ENCODE measurements at regions not wholly inside any gene's neighbourhood (a gene's known extent, or its start where the extent isn't known, plus 50 kb on each side); places are given as distances from the start of the nearest gene placed in this dataset.

DNA sequence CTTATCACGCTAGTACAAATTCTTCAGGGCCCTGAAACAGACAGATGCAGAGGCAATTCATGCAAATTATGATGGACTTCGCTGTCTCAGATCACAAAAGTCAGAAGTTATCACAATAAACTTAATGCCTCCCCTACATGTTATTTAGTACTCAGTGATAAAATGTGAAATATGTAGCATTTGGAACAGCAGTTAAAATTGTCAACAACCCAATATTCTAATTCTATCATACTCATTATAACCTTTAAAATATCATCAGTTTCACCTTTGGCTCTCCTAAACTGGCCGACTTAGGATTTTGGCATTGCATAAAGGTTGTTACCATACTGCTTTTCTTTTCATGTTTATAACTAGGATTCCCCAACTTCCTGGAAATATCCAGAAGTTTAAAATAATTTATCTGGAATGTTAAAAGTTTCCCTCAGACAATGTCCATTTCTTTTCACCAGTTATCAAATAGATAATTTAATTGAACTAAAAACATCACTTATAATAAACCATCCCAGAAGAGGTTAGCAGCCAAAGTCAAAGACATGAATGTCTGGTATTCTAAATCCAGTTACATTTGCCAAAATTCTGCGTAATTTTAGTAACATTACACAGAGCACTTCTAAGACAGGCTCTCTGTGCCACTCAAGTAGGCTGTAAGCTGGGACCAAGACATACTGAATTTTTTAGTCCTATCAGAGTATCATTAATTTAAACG lies 239.8 kb downstream of the RBM43 start:
- H3K4me1 ChIP-seq (ENCODE audit: control insufficient read depth, low read length): no peaks in the 10 kb centered on the region
- no peak overlapping the region for H3K4me2 ChIP-seq (ENCODE audit: low read length)
- no peak for TF ChIP-seq EZH2phosphoT487 (IDR thresholded peaks at IDR 0.05; ENCODE audit: borderline replicate concordance, low read length)
- TF ChIP-seq, protein P1, sequence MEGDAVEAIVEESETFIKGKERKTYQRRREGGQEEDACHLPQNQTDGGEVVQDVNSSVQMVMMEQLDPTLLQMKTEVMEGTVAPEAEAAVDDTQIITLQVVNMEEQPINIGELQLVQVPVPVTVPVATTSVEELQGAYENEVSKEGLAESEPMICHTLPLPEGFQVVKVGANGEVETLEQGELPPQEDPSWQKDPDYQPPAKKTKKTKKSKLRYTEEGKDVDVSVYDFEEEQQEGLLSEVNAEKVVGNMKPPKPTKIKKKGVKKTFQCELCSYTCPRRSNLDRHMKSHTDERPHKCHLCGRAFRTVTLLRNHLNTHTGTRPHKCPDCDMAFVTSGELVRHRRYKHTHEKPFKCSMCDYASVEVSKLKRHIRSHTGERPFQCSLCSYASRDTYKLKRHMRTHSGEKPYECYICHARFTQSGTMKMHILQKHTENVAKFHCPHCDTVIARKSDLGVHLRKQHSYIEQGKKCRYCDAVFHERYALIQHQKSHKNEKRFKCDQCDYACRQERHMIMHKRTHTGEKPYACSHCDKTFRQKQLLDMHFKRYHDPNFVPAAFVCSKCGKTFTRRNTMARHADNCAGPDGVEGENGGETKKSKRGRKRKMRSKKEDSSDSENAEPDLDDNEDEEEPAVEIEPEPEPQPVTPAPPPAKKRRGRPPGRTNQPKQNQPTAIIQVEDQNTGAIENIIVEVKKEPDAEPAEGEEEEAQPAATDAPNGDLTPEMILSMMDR (IDR thresholded peaks at IDR 0.05; ENCODE audit: low read depth, low read length, poor library complexity, severe bottlenecking): no peak
- no peak overlapping the region for H3K4me3 ChIP-seq (ENCODE audit: low read length)
- no peaks in the 10 kb centered on the region for H3K36me3 ChIP-seq (ENCODE audit: control insufficient read depth, low read length)
- H4K20me1 ChIP-seq (ENCODE audit: control insufficient read depth, insufficient read depth, low read depth, low read length): no peaks in the 10 kb centered on the region
- H3K79me2 ChIP-seq (ENCODE audit: control insufficient read depth, low read length): no peaks in the 10 kb centered on the region
- no peak overlapping the region for H3K27ac ChIP-seq (ENCODE audit: low read depth, low read length)
- no peaks in the 10 kb centered on the region for H3F3A ChIP-seq (ENCODE audit: control insufficient read depth, insufficient read depth)
- no peaks in the 10 kb centered on the region for H3K9me3 ChIP-seq (ENCODE audit: control insufficient read depth, insufficient read depth, low read length)
- no peaks in the 10 kb centered on the region for H3K27me3 ChIP-seq (ENCODE audit: control insufficient read depth, low read length)
- H3K9me2 ChIP-seq (replicated peaks; ENCODE audit: control insufficient read depth, low read length): no peaks in the 10 kb centered on the region

DNA sequence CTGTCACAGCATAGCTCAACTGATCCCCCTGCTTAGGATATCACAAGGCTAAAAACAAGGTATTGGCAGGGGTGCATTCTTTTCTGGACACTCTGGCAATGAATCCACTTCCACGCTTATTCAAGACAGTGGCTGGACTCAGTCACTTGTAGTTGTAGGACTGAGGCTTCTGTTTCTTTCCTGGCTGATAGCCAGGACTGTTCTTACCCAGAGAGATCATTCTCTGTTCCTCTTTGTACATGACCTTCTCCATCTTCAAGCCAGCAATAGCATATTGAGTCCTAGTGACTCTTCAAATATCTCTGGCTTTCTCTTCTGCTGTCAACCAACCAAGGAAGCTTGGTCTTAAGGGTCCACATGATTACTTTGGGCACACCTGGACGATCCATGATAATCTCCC lies 241.3 kb downstream of the RBM43 start:
- no peaks in the 10 kb centered on the region for H3F3A ChIP-seq (ENCODE audit: control insufficient read depth, insufficient read depth)
- H3K79me2 ChIP-seq (ENCODE audit: control insufficient read depth, low read length): no peaks in the 10 kb centered on the region
- H4K20me1 ChIP-seq (ENCODE audit: control insufficient read depth, insufficient read depth, low read depth, low read length): no peaks in the 10 kb centered on the region
- no peaks in the 10 kb centered on the region for H3K9me3 ChIP-seq (ENCODE audit: control insufficient read depth, insufficient read depth, low read length)
- no peaks in the 10 kb centered on the region for H3K36me3 ChIP-seq (ENCODE audit: control insufficient read depth, low read length)
- H3K27ac ChIP-seq (ENCODE audit: low read depth, low read length): no peak overlapping the region
- H3K9me2 ChIP-seq (replicated peaks; ENCODE audit: control insufficient read depth, low read length): no peaks in the 10 kb centered on the region
- no peaks in the 10 kb centered on the region for H3K4me1 ChIP-seq (ENCODE audit: control insufficient read depth, low read length)
- no peaks in the 10 kb centered on the region for H3K27me3 ChIP-seq (ENCODE audit: control insufficient read depth, low read length)
- TF ChIP-seq EZH2phosphoT487 (IDR thresholded peaks at IDR 0.05; ENCODE audit: borderline replicate concordance, low read length): no peak
- TF ChIP-seq, protein P1 (IDR thresholded peaks at IDR 0.05; ENCODE audit: low read depth, low read length, poor library complexity, severe bottlenecking): no peak
- H3K4me2 ChIP-seq (ENCODE audit: low read length): no peak overlapping the region
- no peak overlapping the region for H3K4me3 ChIP-seq (ENCODE audit: low read length)

DNA sequence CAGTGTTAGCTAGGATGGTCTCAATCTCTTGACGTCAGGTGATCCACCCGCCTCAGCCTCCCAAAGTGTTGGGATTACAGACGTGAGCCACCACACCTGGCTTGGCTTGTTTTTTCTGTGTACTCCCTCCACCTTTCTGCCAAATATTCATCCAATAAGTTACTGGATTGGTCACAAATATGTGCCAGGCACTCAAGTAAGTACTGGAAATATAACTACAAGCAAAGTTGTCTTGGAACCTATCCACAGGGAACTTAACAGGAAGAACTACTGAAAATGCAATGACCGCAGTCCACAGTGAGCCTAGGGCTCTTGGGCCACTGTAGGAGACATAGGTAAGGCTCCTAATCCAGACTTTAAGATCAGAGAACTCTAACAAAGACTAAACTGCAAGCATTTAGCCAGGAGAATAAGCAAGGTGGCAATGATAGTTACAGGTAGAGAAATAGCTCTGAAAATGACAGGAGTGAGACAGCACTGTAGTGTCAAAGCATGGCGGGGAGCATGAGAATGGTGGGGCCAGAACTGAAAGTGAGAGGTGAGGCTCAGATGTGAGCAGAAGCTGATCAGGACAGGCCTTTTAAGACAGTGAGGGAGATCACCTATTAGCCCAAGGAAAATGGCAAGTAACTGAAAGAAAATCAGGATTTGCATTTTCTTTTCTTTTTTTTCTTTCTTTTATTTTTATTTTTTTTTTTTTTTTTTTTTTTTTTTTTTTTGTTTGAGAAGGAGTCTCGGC lies 252.1 kb downstream of the RBM43 start:
- TF ChIP-seq, protein P1 (IDR thresholded peaks at IDR 0.05; ENCODE audit: low read depth, low read length, poor library complexity, severe bottlenecking): no peak
- TF ChIP-seq EZH2phosphoT487 (IDR thresholded peaks at IDR 0.05; ENCODE audit: borderline replicate concordance, low read length): no peak
- Histone ChIP-seq H3K9me3 (ENCODE audit: control insufficient read depth, insufficient read depth, low read length) (no peaks in the 10 kb centered on the region), H3K4me2 (ENCODE audit: low read length) (no peak overlapping the region), H3F3A (ENCODE audit: control insufficient read depth, insufficient read depth) (no peaks in the 10 kb centered on the region), H3K9me2 (replicated peaks; ENCODE audit: control insufficient read depth, low read length) (no peaks in the 10 kb centered on the region), H3K27ac (ENCODE audit: low read depth, low read length) (no peak overlapping the region), H3K79me2 (ENCODE audit: control insufficient read depth, low read length) (no peaks in the 10 kb centered on the region), H3K4me1 (ENCODE audit: control insufficient read depth, low read length) (no peaks in the 10 kb centered on the region), H3K36me3 (ENCODE audit: control insufficient read depth, low read length) (no peaks in the 10 kb centered on the region), H3K4me3 (ENCODE audit: low read length) (no peak overlapping the region), H4K20me1 (ENCODE audit: control insufficient read depth, insufficient read depth, low read depth, low read length) (no peaks in the 10 kb centered on the region), H3K27me3 (ENCODE audit: control insufficient read depth, low read length) (no peaks in the 10 kb centered on the region)

All from DOHH2 (cell line).